ENCODE measurements at regions not wholly inside any gene's neighbourhood (a gene's known extent, or its start where the extent isn't known, plus 50 kb on each side); places are given as distances from the start of the nearest gene placed in this dataset.

DNA sequence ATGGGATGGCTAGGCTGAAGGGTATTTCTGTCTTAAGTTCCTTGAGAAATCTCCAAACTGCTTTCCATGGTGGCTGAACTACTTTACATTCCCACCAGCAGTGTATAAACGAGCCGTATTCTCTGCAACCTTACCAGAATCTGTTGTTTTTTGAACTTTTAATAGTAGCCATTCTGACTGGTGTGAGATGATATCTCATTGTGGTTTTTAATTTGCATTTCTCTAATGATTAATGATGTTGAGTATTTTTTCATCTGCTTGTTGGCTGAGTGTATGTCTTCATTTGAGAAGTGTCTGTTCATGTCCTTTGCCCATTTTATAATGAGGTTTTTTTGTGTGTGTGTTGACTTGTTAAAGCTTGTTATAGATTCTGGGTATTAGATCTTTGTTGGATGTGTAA, 226.8 kb upstream of the IGFBP3 start:
- no peak for ATAC-seq

DNA sequence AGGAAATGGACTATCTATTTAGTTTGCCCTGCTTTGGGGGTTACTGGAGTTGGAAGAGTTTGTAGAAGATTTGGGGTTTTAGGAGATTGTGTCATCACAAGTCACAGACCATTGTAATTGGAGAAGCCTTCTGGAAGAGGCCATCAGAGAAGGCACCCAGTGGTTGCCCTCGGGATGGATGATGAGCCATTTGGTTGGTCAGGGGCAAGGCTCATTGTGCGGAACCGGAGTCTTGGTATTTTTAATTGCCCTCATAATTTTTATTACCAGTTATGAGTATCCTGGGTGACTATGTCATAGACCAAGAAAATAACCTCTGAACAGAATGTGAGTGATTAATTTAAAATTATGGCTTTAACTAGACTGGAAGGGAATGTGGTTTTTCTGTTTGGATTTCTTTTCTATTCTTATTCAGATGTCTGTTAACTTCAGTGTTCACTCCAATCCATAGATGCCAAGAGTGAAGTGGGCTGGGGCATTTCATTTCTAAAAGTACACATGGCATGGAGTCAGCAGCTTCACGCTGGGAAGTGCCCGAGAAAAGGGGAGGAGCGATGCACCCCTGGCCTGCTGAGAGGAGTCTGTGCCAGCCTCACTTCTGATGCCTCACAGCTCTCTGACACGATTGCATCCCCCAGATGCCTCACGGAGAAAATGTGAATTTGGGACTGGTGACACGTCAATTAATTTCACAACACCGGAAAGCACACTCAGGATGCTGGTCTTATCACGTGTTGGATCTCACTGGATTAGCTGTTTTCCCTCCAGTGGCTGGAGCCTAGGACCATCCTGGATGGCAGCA, 225.6 kb upstream of the IGFBP3 start:
- no peak for ATAC-seq

DNA sequence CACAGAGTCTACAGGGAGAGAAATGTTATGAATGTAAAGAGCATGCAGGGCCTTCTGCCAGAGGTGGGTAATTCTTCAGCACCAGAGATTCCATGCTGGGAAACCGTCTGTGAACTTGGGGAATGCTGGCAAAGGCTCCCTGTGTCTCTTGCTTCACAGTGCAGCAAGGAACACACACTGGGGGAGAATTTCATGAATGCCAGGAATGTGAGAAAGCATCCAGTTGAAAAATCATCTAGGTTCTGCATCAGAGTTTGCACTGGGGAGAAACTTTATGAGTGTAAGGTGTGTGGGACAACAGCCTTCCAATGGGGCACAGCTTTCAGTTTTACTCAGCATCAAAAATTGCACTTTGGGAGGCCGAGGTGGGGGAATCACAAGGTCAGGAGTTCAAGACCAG, 224.3 kb upstream of the IGFBP3 start:
- ATAC-seq = no peak

DNA sequence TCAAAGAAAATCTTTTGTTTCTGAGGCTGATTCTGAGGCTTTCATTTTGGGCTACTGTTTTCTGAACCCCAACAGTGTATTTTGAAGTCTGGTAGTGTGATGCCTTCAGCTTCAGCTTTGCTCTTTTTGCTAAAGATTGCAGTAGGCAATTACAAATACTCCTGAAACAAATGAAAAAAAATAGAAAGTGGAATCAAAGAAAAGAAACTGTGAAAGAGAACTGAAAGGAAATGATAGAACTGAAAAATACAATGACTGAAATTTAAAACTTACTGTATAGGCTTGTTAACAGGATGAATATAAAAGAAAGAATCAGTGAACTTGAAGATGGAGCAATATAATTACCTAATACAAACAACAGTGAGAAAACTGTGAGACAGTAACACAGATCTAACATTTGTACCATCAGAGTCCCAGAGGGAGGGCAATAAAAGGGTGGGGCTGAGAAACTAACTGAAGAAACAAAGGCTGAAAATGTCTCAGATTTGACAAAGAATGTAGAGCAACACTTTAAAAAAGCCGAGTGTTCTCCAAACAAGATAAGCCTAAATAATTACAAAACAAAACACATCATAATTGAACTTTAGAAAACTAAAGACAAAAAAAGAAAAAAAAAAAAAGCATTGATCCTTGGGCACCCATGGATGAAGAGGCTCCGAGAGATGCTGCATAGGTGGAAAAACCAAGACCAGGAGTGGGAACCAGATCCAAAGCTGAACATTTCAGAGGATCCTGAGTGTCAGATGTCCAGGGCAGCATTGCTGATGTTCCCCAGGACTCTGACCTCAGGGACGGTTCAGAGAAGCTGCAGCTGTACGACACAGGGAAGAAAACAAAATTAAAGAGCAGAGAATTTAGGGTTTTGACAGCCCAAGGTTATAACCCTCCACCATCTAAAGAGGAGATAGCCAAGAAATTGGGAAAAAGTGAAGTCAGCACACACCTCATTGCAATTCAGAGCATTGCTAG, 223.2 kb upstream of the IGFBP3 start:
- no peak for ATAC-seq

DNA sequence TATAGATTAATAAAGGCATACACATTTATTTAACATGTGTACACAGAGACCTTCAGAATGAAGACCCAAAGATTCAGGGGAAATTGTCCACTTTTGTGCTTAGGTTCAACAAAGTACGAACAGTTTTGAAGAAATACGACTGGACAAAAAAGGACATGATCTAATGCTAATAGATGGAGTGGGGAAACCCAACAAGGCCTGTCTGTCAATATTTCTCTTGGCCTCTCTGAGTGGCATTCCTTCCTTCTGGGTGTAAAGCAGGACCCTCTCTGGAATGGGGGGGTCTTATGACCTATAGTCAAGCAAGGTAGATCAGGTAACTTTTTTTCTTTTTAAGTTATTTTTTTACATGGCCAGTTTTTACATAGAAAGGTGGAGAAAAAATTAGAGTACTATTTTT, 222.3 kb upstream of the IGFBP3 start:
- ATAC-seq = no peak

DNA sequence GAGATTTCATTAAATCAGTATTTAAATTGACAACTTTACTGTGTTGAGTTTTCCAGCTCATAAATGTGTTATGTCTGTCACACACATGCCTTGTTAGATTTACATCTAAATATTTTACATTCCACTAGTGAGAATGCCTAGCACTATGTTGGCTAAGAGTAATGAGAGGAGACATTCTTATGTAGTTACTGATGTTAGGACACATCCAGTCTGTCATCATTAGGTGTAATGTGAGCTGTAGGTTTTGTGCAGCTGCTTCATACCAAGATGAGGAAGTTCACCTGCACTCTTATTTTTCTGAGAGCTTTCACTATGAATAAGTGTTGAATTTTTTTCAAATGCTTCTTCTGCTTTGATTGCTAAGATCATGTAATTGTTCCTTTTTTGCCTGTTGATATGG, 218.0 kb upstream of the IGFBP3 start:
- ATAC-seq = no peak

DNA sequence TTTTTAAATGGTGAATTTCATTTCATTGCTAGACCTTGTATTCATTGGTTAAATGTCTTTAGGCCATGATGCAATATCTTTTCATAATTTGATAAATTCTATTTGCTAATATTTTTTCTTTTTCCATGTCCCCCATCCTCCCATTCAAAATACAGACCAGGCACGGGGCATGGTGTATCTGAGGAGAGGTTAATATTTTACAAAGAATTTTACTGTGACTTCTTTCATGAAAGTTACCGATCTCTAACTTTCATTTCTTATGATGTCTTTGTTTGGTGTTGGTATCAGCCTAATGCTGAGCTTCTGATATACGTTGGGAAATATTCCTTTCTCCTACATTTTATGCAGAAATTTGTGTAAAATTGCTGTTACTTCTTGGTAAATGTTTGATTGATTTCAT, 216.7 kb upstream of the IGFBP3 start:
- ATAC-seq = no peak

DNA sequence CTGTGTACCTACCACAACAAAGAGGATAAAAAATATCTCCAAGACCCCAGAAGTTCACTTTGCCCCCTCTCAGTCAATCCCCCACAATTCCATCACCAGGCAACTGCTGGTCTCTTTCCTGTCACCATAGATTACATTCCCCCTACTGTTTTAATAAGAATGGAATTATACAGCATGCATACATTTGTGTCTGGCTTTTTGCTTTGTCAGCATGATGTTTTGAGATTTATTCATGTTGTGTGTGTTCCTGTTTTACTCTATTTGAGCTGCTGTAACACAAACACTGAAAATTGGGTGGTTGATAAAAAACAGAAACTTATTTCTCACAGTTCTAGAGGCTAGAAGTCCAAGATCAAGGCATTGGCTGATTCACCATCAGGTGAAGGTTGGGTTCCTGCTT, 214.5 kb upstream of the IGFBP3 start:
- ATAC-seq = no peak

DNA sequence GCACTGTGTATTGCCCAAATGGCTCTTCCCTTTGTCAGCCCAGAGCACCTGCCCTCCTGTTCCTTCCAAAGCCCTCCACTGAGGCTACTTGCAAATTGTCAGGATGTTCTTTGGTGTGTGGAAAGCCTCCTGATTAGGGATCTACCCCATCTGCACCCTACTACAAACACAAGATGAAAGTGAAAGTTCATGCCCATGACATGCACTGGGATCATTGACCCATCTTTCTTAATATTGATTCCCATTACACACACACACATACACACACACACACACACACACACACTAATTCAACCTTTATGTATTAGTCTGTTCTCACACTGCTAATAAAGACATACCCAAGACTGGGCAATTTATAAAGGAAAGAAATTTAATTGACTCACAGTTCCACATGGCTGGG, 213.7 kb upstream of the IGFBP3 start:
- ATAC-seq = no peak

DNA sequence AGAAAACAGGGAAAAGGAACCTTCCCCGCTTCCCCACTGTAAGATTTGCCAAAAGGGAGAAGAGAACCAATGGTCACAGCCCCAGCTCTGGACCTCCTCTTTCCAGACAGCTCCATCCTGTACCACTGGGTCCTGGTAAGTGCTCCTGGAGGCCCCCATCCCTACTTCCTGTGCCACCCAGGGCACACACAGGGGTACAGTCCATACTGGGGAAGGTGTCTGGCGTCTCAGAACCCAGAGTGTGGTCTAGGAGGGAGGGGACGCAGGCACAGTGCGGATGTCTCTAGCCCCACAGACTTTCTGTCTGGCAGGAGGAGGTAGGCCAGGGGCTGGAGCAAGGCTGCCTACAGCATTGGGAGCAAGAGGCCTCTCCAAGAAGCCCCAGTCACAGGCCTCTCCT, 213.3 kb upstream of the IGFBP3 start:
- no peak for ATAC-seq

DNA sequence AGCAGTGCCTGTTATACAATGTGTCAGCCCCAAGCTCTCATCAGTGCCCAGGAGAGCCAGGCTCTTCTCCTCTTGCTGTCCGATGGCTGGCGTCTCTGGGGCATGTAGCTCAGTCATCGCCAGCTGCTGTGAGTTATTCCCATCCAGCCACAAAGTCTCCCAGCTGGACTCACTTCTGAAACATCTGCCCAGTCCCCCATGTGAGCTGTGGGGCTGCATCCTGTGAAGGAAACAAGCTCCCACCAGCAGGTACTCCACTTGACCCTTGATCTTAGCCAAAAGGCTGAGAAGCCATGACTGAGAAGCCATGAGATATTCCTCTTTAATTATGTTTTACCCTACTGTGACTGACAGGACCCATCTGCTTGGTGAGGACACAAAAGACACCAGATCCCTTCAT, 212.7 kb upstream of the IGFBP3 start:
- no peak for ATAC-seq

DNA sequence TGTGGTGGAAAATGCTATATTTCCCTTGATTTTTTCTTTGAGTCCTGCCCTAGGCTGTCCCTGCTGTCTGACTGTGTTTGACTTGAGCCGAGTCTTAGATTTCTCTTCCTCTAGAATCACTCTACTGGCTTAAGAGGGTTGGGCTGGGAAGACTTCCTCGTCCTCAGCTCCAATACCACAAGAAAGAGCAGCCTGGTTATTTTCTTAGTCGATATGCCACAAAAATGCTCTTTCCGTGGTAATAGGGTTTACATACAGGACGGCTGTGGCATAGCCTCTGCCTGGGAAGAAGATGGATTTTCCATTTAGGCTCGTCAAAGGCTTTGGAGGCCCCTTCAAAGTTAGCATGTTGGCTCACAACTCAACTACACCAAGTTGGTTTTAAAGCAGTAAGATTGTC, 212.0 kb upstream of the IGFBP3 start:
- no peak for ATAC-seq

DNA sequence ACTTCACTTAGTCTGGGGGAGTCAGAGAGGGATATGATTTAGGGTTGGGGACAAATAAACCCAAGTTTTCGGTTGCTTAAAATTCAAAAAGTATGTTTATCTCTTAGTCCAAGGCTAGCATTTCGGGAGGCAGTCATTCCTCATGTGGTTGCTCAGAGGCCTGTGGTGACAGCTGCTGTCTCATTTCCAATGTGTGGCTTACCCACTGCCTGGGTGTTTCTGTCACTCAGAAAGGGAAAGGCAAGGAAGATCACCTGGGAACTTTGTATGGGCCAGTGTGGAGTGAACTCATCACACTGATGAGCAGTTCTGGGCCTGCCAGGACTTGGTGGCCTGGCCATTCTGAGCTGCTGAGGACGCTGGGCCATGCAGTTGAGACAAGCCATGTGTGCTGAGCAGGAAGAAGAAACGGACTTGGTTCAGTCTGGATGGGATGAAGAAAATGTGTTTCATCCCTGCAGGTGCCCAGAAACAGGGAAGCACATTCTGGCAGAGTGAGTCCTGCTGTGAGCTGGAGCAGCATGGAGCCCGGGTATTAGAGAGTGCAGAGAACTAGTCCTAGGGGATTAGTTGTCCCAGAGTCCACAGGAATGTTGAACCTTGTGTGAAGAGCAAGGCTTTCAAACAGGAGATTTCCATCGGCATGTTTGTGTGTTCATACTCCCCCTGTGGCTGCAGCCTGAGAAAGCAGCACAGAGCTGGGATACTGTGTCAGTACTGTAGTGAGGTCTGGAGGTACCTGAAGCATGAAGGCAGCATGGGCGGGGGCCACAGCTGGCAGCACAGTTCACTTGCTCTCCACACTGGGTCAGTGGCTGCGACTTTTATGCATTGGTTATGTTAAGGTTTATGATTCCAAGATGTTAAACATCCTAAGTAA, 211.1 kb upstream of the IGFBP3 start:
- ATAC-seq = no peak

DNA sequence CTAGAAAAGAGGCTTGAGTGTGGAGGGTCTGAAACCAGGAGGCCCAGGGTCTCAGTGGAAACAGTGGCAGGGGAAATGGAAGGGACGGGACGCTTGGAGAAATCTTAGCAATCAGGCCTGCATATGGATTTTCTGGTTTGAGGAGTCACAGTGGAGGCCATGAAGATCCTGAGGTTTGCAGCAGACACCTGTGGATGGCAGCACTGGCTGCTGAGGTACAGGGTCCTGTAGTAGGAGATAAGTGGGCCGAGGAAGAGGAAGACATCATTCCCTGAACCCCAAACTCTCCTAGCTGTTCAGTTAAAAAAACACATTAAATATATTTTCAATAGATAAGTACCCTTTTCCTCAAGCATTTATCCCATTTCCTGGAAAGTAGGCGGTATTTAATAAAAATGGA, 208.8 kb upstream of the IGFBP3 start:
- ATAC-seq = no peak

DNA sequence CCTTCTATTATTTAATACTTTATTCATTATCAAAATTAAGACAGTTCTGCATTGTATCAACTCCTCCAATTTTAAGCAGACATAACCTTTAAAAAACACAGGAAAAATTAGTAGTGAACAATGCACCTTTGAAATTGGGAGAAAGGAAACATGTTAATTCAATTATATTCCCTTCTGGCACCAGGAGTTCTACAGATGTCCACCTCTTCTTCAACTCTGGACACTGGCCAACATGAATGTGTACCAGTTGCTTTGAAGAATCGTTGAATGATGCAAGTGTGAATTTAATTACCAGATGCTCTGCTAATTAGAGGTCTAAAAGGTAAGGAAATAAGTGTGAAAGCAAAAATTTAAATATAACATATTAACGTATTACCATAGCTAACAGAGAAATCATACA, 206.7 kb upstream of the IGFBP3 start:
- ATAC-seq = no peak

DNA sequence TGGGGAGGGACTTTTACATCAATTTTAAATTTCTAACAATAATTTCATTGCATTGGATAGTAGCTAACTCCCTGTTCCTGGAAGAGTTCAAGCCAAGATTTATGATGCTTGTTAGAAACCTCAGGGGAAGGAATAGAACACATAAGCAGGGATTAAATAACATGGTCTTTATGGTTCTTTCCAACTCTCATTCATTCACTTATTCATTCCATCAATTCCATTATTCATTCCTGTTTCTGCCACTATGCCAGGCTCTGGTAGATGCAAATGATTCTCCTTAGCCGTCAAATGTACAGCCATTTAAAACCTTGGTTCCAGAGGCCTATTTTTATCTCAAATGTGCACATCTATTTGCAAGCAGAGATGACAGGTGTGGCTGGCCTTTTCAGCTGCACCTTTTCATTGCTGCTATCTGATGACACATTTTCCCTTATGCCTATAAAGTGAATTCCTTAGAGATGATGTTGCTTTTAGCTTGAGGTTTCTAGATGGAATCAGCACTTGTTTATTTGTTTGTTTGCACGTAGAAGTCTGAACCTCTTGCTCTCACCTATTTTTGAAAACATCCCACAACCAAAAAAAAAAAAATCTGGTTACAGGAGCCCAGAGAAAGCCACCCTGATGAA, 205.7 kb upstream of the IGFBP3 start:
- no peak for ATAC-seq

DNA sequence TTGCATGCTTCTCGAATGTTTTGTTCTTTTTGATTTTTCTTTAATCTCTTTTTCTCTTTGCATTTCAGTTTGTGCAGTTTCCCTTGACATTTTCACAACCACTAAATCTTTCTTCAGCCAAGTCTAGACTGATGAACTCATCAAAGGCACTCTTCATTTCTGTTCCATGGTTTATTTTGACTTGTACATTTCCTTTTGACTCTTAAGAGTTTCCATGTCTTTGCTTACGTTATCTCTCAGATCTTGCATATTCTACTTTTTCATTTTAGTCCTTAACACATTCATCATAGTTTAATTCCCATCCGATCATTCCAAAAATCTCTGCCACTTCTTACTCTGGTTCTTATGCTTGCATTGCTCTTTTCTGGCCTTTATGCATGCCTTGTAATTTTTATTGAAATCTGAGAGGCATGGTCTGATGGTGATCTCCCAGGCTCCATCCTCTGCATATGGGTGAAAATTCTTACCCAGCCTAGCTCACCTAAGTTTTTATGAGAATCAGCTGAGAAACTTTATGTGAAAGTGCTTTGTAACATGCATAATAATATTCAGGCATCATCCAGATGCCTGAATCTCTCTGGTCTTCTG, 202.8 kb upstream of the IGFBP3 start:
- ATAC-seq = no peak

DNA sequence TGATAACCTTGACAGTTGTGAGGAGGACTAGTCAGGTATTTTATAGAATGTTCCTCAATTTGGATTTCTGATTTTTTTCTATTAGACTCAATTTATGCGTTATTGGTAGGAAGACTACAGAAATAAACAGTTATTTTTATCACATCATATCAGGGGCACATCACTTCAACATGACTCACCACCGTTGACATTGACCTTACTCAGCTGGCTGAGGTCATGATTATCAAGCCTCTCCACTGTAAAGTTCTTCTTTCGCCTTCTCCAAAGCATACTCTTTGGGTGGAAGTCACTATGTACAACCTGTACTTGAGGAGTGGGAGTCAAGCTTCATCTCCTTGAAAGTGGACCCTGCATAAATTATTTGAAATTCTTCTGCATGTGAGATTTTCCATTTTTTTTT, 194.3 kb upstream of the IGFBP3 start:
- ATAC-seq = no peak

DNA sequence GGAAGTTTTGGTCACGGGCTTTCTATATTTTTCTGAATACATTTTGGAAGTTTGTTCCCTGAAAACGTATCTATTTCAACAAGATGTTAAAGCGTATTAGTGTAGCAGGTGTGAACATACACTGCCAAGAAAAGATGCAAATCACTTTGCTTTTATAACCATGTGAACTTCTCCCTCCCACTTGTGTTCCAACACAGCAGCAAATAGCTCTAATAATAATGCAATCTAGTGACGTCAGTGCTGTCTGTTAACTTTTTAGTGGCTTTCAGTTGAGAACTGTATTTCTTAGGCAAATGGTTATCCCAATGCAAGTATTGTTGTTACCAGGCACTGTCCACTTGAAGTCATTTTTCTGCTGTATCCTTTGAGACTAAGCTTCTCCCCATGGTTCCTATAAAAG, 188.4 kb upstream of the IGFBP3 start:
- ATAC-seq = no peak

DNA sequence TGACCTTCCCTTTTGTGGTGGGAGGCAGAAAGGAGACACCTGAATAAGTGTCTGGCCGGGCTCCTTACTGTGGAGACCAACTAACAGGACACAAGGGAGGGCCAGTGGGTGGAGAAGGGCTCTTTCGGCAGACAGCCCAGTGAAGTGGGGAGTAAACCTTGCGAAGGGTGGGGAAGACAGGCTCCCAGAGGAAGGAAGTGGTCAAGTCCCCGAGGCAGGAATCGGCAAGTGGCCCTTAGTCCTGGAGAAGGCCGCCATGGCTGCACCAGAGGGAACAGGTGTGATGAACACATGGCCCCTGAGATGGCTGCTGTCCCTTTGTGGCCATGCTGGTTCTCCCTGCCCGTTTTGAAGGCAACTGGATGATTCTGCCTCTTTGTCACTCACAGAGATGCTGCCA, 187.2 kb upstream of the IGFBP3 start:
- no peak for ATAC-seq

DNA sequence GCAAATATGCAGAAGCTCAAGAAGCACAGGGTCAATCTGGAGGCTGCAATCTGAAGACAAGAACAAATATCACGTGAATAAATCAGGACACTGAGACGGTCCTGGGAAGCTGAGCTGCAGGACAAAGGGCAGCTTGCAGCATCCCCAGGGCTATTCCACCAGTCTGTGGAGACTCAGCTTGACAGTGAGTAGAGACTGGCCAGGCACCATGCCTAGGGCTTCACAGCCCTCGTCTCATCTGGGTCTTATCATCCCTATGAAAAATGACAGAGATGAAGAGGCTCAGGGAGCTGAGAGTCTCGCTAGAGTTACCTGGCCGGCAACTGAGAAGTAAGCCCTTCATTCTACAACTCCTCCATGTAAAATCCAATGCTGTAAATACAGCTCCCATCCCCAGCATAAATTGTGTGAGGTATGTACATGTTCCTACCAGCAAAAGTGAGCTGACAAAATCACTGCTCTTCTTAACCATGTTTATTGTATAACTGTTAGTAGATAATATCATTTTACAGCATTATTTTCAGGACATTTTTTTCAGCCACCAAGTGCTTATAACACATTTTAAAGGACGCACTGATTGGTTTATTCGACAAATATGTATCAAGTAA, 186.6 kb upstream of the IGFBP3 start:
- ATAC-seq = no peak

DNA sequence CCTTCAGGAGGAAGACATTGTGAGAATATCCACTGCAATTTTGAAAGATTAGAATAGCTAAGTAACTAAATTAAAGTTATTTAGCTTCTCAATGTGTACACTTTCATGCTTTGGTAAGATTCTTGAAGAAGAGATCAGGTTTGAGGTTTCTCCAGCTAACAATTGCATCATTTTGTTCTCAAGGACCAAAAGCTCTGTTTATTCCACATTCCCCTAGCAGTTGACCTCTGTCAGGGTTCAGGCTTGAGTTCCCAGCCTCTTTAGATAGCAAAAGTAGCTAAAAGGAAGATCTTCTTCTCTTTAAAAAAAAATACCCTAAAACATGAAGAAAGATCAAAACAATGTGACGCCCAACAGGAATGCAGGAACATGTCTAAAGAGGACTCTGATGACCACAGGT, 179.4 kb upstream of the IGFBP3 start:
- no peak for ATAC-seq
